Astrocyte of the spinal cord (primary cell): ENCODE measurements at regions not wholly inside any gene's neighbourhood (a gene's known extent, or its start where the extent isn't known, plus 50 kb on each side); places are given as distances from the start of the nearest gene placed in this dataset.

Source experiments
- DNase-seq: peaks from one replicate; pipeline ENCODE4 v3.0.0; 2011; ENCODE audit warnings: low read depth, low spot score
- H3K4me3 ChIP-seq: 2 replicates; pipeline ENCODE4 v1.5.1; 2011; ENCODE audit warnings: low read depth, mild to moderate bottlenecking, low read length, moderate library complexity
- in situ Hi-C: cut with HindIII; loops from 2 replicates; pipeline ENCODE4 v1.10.0; 2017; ENCODE audit warnings: low sequenced_read_pairs
- TF ChIP-seq, protein P1 (sequence below): IDR thresholded peaks from 2 replicates; pipeline ENCODE4 v1.5.1; 2012; ENCODE audit warnings: low read depth, mild to moderate bottlenecking, low read length, inconsistent platforms

DNA sequence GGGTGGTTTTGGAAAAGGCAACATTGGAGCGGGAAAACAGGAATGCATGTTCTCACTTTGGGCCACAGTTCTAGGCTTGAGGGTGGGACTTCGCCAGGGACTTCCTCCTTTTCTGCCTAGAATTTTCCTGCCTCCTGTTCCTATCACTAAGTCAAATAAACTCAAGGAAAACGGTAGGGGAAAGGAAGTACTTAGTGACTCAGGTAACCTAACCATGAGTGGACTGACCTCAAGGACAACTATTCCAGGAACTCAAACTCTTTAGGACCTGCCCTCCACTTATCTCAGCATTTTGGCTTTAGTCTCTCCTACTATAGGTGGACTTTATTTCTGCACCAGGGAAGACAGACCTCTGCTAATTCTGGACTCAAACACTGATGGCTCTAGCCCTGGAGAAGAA lies 281.7 kb downstream of the ZNF674 start:
- no peak overlapping the region for H3K4me3 ChIP-seq
- TF ChIP-seq, protein P1, sequence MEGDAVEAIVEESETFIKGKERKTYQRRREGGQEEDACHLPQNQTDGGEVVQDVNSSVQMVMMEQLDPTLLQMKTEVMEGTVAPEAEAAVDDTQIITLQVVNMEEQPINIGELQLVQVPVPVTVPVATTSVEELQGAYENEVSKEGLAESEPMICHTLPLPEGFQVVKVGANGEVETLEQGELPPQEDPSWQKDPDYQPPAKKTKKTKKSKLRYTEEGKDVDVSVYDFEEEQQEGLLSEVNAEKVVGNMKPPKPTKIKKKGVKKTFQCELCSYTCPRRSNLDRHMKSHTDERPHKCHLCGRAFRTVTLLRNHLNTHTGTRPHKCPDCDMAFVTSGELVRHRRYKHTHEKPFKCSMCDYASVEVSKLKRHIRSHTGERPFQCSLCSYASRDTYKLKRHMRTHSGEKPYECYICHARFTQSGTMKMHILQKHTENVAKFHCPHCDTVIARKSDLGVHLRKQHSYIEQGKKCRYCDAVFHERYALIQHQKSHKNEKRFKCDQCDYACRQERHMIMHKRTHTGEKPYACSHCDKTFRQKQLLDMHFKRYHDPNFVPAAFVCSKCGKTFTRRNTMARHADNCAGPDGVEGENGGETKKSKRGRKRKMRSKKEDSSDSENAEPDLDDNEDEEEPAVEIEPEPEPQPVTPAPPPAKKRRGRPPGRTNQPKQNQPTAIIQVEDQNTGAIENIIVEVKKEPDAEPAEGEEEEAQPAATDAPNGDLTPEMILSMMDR, result no peak
- DNase-seq, result no peak
- in situ Hi-C loops, result no loop called here

DNA sequence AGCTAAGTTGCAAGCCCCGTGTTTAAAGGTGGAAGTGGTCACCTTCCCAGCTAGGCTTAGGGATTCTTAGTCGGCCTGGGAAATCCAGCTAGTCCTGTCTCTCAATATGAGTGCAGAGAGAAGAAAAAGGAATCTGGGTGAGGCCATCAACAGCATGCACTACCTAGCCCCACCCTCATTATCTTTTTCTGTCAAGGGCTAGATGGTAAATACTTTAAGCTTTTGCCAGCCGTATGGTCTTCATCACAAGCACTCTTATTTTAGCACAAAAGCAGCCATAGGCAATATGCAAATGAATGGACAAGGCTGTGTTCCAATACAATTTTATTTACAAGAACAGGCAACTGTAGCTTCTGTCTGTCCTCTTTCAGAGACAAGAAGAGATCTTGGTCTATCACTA lies 282.9 kb downstream of the ZNF674 start:
- in situ Hi-C loops, result no loop called here
- no peak for DNase-seq
- H3K4me3 ChIP-seq, result no peak overlapping the region
- TF ChIP-seq, protein P1, result no peak

DNA sequence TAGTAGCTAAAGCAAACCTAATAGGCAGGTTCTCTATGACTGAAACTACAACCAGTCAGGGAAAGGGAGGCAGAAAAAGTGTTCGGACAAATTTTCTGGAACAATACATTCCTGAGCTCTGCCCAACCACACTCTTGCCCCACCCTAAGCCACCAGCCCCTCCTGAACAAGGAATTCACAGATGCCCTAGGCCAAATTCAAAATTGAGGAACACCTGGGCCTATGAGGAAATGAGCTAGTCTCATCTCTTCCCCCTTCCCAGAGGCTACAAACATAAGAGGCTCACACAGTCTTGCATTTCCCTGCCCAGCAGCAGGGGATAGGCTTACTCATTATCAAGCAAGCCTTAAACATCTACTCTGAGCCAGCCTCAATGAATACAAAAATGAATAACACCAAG lies 284.7 kb downstream of the ZNF674 start:
- in situ Hi-C loops, result no loop called here

DNA sequence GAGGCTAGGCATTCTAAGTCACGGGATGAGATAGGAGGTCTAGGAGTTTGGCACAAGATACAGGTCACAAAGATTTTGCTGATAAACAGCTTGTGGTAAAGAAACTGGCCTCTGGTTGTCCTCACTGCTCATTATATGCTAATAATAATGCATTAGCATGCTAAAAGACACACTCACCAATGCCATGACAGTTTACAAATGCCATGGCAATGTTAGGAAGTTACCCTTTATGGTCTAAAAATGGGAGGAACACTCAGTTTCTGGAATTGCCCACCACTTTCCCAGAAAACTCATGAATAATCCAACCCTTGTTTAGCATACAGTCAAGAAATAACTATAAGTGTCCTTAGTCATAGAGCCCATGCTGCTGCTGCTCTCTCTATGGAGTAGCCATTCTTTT lies 286.9 kb downstream of the ZNF674 start:
- DNase-seq, result no peak
- no peak overlapping the region for H3K4me3 ChIP-seq
- TF ChIP-seq, protein P1, result no peak
- in situ Hi-C loops, result no loop called here

More for the DNA sequence above, 284.7 kb downstream of the ZNF674 start:
- TF ChIP-seq, protein P1, result no peak
- peak; percentile 45 for DNase-seq
- no peak overlapping the region for H3K4me3 ChIP-seq

DNA sequence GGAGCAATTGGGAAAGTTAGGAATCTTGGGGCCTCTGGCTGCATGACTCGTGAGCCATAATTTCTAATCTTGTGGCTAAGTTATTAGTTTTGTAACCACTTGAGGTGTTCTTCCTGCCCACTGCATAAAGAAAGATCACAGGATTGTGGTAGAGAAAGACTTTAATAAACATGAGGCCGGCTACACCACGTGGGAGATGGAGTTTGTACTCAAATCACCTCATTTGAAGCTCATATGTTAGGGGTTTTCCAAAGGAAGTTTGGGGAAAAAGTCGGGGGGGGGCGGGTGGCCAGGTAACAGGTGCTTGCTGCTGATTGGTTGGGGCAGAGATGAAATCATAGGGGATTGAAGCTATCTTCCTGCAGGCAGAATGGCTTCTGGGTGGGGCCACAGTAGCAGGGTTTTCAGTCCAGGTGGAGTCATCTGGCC lies 287.8 kb downstream of the ZNF674 start:
- H3K4me3 ChIP-seq, result no peak overlapping the region
- TF ChIP-seq, protein P1, result no peak
- in situ Hi-C loops, result no loop called here
- DNase-seq, result no peak

DNA sequence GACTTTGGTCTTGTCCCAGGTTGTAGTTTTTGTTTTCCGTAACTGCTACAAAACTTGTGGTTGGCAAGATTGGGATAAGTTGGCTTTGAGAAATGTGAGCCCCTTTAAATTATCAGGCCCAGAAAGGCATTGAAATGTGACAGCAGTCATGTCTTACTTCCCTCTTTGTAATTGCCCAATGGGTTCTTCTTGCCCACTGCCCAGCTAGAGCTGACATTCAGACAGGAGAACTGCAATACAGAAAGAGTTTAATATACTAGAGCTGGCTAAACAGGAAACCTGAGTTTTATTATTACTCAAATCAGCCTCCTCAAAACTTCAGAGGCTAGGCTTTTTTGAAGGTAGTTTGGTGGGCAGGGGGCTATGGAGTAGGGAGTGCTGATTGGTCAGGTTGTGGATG lies 288.3 kb downstream of the ZNF674 start:
- in situ Hi-C loops, result no loop called here
- TF ChIP-seq, protein P1, result no peak

DNA sequence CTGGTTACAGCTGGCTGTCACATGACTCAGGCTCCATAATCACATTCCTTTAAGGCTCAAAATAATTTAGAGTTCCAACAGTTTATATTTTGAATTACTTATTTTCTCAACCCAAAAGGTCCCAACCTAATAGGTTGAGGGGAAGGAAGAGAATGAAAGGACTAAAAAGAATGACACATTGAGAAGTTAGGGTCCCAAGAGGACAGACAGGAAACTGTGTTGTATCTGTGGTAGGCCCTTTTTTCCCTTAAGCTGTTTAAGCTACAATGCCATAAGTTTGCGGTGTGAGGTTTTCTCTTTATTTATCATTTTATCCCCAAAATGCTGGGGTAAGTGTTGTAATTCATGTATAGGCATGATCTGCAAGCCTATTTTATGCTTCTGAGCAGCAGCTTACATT lies 290.2 kb downstream of the ZNF674 start:
- no peak overlapping the region for H3K4me3 ChIP-seq
- in situ Hi-C loops, result no loop called here
- TF ChIP-seq, protein P1, result no peak

More for the DNA sequence above, 288.3 kb downstream of the ZNF674 start:
- no peak for DNase-seq
- H3K4me3 ChIP-seq, result no peak overlapping the region

More for the DNA sequence above, 290.2 kb downstream of the ZNF674 start:
- no peak for DNase-seq
